Activated CD8-positive, alpha-beta memory T cell treated with anti-CD3 and anti-CD28 coated beads, Interleukin-2, amount 10 ng/mL, durations not matched to agents 7 days and 5 days (primary cell): ENCODE measurements at regions not wholly inside any gene's neighbourhood (a gene's known extent, or its start where the extent isn't known, plus 50 kb on each side); places are given as distances from the start of the nearest gene placed in this dataset.

Experiments
- ATAC-seq: fragments of 150-1000 bp; cut with Tn5 transposase; one replicate; pipeline ENCODE4 v1.10.0; 2021; ENCODE audit warnings: moderate library complexity
- CTCF ChIA-PET: fragments of 350-600 bp; sonication (Branson Sonifier 250); formaldehyde crosslinking; loops from one replicate; lab custom pipeline; 2021; ENCODE audit warnings: antibody characterized with exemption; lab: Charles Lee
- DNase-seq: peaks from one replicate; pipeline ENCODE4 v3.0.0-alpha.2; 2020
- H3K27ac Mint-ChIP-seq: one replicate; pipeline ENCODE4 v1.8.0; 2021; ENCODE audit warnings: mild to moderate bottlenecking, mixed read lengths
- H3K27me3 Mint-ChIP-seq: one replicate; pipeline ENCODE4 v1.8.0; 2021; ENCODE audit warnings: mixed read lengths
- H3K36me3 Mint-ChIP-seq: one replicate; pipeline ENCODE4 v1.8.0; 2021; ENCODE audit warnings: mild to moderate bottlenecking, mixed read lengths
- H3K4me1 Mint-ChIP-seq: one replicate; pipeline ENCODE4 v1.8.0; 2021; ENCODE audit warnings: mixed read lengths
- H3K4me3 Mint-ChIP-seq: one replicate; pipeline ENCODE4 v1.8.0; 2021; ENCODE audit warnings: mild to moderate bottlenecking, moderate library complexity, mixed read lengths
- H3K9me3 Mint-ChIP-seq: one replicate; pipeline ENCODE4 v1.8.0; 2022; ENCODE audit warnings: low read depth, mixed read lengths

- Mint-ChIP-seq H3K27me3 (no peaks in the 10 kb centered on the region), H3K36me3 (peaks cover 14% of the 10 kb centered on the region), H3K9me3 (peaks cover 3% of the 10 kb centered on the region)
Observed at GRCh38 chr4:123110685-123111084, 188.3 kb upstream of the NUDT6 start.

GRCh38 chr4:123113155-123113554, 190.8 kb upstream of the NUDT6 start:
- no peak overlapping the region for H3K4me3 Mint-ChIP-seq
- CTCF ChIA-PET, result no interaction called here
- H3K36me3 Mint-ChIP-seq, result peaks cover 14% of the 10 kb centered on the region
- H3K4me1 Mint-ChIP-seq, result no peaks in the 10 kb centered on the region
- peaks cover 3% of the 10 kb centered on the region for H3K9me3 Mint-ChIP-seq
- DNase-seq (no peak), ATAC-seq (no peak)
- no peak overlapping the region for H3K27ac Mint-ChIP-seq
- H3K27me3 Mint-ChIP-seq, result no peaks in the 10 kb centered on the region

More at GRCh38 chr4:123110685-123111084, 188.3 kb upstream of the NUDT6 start:
- ATAC-seq (no peak), DNase-seq (no peak)
- Mint-ChIP-seq H3K4me1 (no peaks in the 10 kb centered on the region), H3K27ac (no peak overlapping the region), H3K4me3 (no peak overlapping the region)
- CTCF ChIA-PET, result no interaction called here

- no peak overlapping the region for H3K27ac Mint-ChIP-seq
- H3K4me1 Mint-ChIP-seq, result no peaks in the 10 kb centered on the region
- DNase-seq, result no peak
- H3K27me3 Mint-ChIP-seq, result no peaks in the 10 kb centered on the region
- H3K36me3 Mint-ChIP-seq, result peaks cover 16% of the 10 kb centered on the region
- peaks cover 3% of the 10 kb centered on the region for H3K9me3 Mint-ChIP-seq
- CTCF ChIA-PET, result no interaction called here
- ATAC-seq, result no peak
- no peak overlapping the region for H3K4me3 Mint-ChIP-seq
Observed at GRCh38 chr4:123114084-123114914, 191.9 kb upstream of the NUDT6 start.

DNA sequence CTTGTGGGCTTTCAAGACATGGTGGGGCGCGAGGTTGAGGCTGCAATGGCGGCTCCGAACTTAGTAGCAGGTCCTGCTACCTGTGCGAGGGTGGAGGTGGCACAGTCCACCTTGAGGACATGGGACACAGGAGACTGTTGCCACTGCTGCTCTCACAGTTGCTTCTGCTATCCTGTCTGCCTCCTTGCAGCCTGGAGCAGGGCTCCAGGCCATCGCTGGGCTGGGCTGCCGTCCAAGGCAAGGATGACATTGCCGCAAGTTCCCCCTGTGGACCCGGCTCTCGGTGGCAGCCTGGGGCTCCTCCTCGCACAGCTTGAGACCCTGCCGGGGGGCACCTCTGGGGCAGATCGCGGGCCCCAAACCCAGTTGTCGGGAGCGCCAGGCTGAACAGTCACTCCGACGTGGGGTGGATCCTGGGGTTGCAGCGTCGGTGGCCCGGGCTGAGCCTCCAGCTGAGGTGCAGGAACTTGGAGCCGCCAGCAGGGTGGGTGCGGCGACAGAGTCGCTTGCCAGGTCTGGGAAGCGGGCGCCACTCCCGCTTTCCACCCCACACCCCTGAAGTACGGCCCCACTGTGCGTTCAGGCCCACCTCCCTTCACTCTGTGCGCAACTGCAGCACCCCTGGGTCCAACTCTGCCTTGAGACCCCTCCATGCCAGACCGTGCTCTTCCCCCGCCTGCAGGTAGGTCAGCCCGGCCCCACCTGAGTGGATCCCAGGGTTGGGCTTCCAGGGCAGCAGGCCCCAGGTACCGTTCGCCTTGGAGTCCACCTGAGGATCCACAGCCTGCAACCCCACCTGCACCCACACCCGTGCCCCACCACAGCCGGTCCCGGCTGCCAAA, 192.7 kb upstream of the NUDT6 start:
- H3K27me3 Mint-ChIP-seq, result no peaks in the 10 kb centered on the region
- DNase-seq (no peak), ATAC-seq (no peak)
- H3K4me1 Mint-ChIP-seq, result no peaks in the 10 kb centered on the region
- H3K27ac Mint-ChIP-seq, result no peak overlapping the region
- peaks cover 16% of the 10 kb centered on the region for H3K36me3 Mint-ChIP-seq
- CTCF ChIA-PET, result no interaction called here
- peaks cover 3% of the 10 kb centered on the region for H3K9me3 Mint-ChIP-seq
- no peak overlapping the region for H3K4me3 Mint-ChIP-seq

- Mint-ChIP-seq H3K27me3 (no peaks in the 10 kb centered on the region), H3K9me3 (peaks cover 3% of the 10 kb centered on the region), H3K36me3 (peaks cover 16% of the 10 kb centered on the region), H3K27ac (no peak overlapping the region), H3K4me1 (no peaks in the 10 kb centered on the region), H3K4me3 (no peak overlapping the region)
- ATAC-seq (no peak), DNase-seq (no peak)
- CTCF ChIA-PET, result no interaction called here
Observed at GRCh38 chr4:123116412-123116811, 194.0 kb upstream of the NUDT6 start.

DNA sequence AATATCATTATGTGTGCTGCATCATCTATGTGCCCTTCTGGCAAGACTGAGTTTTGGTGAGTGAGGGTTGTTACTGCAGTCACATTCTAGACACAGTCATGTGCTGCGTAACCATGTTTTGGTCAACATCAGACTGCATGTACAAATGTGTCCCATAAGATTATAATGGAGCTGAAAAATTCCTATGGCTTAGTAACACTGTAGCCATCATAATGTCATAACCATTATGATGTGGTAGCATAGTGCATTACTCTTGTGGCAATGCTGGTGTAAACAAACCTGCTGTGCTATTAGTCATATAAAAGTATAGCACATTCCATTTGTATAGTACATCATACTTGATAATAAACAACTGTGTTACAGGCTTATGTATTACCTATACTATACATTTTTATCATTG, 198.1 kb upstream of the NUDT6 start:
- Mint-ChIP-seq H3K36me3 (peaks cover 16% of the 10 kb centered on the region), H3K27ac (no peak overlapping the region), H3K9me3 (no peaks in the 10 kb centered on the region), H3K4me3 (no peak overlapping the region), H3K4me1 (no peaks in the 10 kb centered on the region), H3K27me3 (no peaks in the 10 kb centered on the region)
- CTCF ChIA-PET, result no interaction called here
- no peak for DNase-seq
- ATAC-seq, result no peak

DNA sequence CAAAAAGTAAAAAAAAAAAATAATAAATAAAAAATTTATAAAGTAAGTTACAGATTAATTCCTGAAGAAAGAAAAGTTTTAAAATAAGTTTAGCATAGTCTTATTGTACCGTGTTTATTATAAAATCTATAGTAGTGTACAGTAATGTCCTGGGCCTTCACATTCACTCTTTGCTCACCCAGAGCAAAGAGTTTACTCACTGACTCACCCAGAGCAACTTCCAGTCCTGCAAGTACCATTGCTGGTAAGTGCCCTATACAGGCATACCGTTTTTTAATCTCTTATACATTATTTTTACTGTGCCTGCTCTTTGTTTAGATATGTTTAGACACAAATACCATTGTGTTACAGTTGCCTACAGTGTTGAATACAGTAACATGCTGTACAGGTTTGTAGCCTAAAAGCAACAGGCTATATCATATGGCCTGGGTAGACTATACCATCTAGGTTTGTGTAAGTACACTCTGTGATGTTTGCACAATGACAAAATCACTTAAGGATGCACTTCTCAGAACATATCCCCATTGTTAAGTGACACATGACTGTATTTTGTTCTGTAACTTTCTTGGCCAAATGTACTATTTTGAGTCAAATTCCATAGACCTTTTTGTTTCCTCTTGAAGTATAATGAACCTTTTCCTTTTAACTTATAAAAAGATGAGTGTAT, 199.0 kb upstream of the NUDT6 start:
- DNase-seq (no peak), ATAC-seq (no peak)
- CTCF ChIA-PET, result no interaction called here
- no peaks in the 10 kb centered on the region for H3K4me1 Mint-ChIP-seq
- H3K9me3 Mint-ChIP-seq, result no peaks in the 10 kb centered on the region
- H3K36me3 Mint-ChIP-seq, result peaks cover 19% of the 10 kb centered on the region
- H3K27me3 Mint-ChIP-seq, result no peaks in the 10 kb centered on the region
- no peak overlapping the region for H3K4me3 Mint-ChIP-seq
- H3K27ac Mint-ChIP-seq, result no peak overlapping the region

- DNase-seq, result no peak
- H3K9me3 Mint-ChIP-seq, result no peaks in the 10 kb centered on the region
- H3K4me3 Mint-ChIP-seq, result no peak overlapping the region
- no peaks in the 10 kb centered on the region for H3K27me3 Mint-ChIP-seq
- H3K4me1 Mint-ChIP-seq, result peaks cover 2% of the 10 kb centered on the region
- H3K27ac Mint-ChIP-seq, result no peak overlapping the region
- ATAC-seq, result no peak
- peaks cover 17% of the 10 kb centered on the region for H3K36me3 Mint-ChIP-seq
- CTCF ChIA-PET, result no interaction called here
Observed at GRCh38 chr4:123125477-123125876, 203.1 kb upstream of the NUDT6 start.

DNA sequence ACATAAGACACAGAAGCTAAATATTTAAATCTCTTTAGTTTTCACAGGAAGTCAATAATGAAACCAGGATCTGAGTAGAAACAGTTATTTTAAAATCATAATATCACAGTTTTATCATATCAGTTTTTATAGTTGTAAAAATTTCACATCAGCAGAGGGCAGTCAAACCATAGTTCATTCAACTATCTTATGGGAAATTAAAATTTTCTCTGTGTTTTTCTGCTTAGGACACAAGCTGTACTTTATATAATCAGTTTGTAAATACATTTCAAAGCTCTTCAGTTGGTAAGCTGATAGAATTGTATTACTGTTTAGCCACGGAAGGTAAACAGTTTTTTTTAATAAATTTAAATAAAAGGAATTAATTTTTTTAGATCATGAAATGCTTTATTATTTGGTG, 204.8 kb upstream of the NUDT6 start:
- Mint-ChIP-seq H3K4me1 (peaks cover 2% of the 10 kb centered on the region), H3K27ac (no peak overlapping the region), H3K4me3 (no peak overlapping the region), H3K27me3 (no peaks in the 10 kb centered on the region), H3K9me3 (no peaks in the 10 kb centered on the region), H3K36me3 (peaks cover 15% of the 10 kb centered on the region)
- CTCF ChIA-PET, result interaction anchor here (0.8 kb wide), 1 partner anchor 109 kb away, joined by 4 read pairs; no protein-coding TSS in a partner anchor
- no peak for DNase-seq
- ATAC-seq, result no peak

- CTCF ChIA-PET, result interaction anchor here (0.8 kb wide), 1 partner anchor 110 kb away, joined by 4 read pairs; no protein-coding TSS in a partner anchor
- Mint-ChIP-seq H3K36me3 (peaks cover 15% of the 10 kb centered on the region), H3K4me3 (no peak overlapping the region), H3K4me1 (peaks cover 2% of the 10 kb centered on the region), H3K9me3 (no peaks in the 10 kb centered on the region), H3K27ac (no peak overlapping the region), H3K27me3 (no peaks in the 10 kb centered on the region)
- no peak for ATAC-seq
- no peak for DNase-seq
Observed at GRCh38 chr4:123127875-123128274, 205.5 kb upstream of the NUDT6 start.

GRCh38 chr4:123133397-123134050, 211.1 kb upstream of the NUDT6 start:
- H3K27me3 Mint-ChIP-seq, result no peaks in the 10 kb centered on the region
- CTCF ChIA-PET, result no interaction called here
- peaks cover 1% of the 10 kb centered on the region for H3K36me3 Mint-ChIP-seq
- H3K4me3 Mint-ChIP-seq, result no peak overlapping the region
- ATAC-seq, result no peak
- no peaks in the 10 kb centered on the region for H3K9me3 Mint-ChIP-seq
- no peak for DNase-seq
- H3K4me1 Mint-ChIP-seq, result no peaks in the 10 kb centered on the region
- H3K27ac Mint-ChIP-seq, result no peak overlapping the region

DNA sequence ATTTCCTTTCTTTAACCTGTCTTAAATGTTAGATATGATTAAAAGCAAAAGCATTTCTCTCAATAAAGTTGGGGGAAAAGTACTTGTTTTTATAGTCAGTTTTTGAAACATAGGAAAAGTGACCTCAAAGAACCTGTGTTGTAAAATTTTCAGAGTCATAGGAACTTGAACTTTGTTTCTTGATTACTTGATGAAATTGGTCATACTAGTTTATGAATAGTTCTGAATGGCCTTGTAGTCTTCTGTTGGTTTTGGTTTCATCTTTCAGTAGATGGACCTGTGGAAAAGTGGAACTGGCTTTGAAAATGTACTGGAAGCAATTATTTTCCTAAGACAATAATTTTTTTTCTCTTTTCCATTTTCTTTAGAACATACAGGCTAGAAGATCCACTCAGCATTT, 222.2 kb upstream of the NUDT6 start:
- DNase-seq (no peak), ATAC-seq (no peak)
- H3K4me3 Mint-ChIP-seq, result no peak overlapping the region
- H3K27me3 Mint-ChIP-seq, result no peaks in the 10 kb centered on the region
- H3K9me3 Mint-ChIP-seq, result no peaks in the 10 kb centered on the region
- H3K27ac Mint-ChIP-seq, result no peak overlapping the region
- peaks cover 7% of the 10 kb centered on the region for H3K36me3 Mint-ChIP-seq
- CTCF ChIA-PET, result interaction anchor here (1.2 kb wide), 1 partner anchor 42 kb away, joined by 4 read pairs; no protein-coding TSS in a partner anchor
- no peaks in the 10 kb centered on the region for H3K4me1 Mint-ChIP-seq

DNA sequence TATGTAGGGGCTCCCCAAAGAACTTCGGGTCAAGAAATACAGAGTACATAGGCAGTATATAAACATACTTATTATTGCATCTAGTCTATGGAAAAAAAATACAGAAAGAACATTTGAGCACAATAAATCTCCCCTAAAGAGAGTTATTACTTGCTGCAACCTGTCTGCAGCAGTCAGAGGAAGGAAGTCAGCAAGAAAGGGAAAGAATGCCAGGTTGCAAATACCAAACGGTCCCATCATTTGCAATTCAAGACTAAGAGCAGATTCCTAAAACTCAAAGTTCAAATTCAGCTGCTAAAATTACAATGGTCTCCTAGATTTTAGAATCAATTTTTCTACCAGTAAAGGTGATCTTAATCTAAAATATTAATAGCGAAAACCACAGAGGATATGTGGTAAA, 236.2 kb upstream of the NUDT6 start:
- DNase-seq (no peak), ATAC-seq (no peak)
- H3K36me3 Mint-ChIP-seq, result peaks cover 1% of the 10 kb centered on the region
- H3K9me3 Mint-ChIP-seq, result no peaks in the 10 kb centered on the region
- H3K4me3 Mint-ChIP-seq, result no peak overlapping the region
- no peaks in the 10 kb centered on the region for H3K27me3 Mint-ChIP-seq
- no peaks in the 10 kb centered on the region for H3K4me1 Mint-ChIP-seq
- no peak overlapping the region for H3K27ac Mint-ChIP-seq
- CTCF ChIA-PET, result no interaction called here
